ENCODE measurements at regions not wholly inside any gene's neighbourhood (a gene's known extent, or its start where the extent isn't known, plus 50 kb on each side); places are given as distances from the start of the nearest gene placed in this dataset.
"Not testable (repeated sequence)": the region's sequence is repeated elsewhere in the genome, so short reads cannot be mapped to it uniquely, and the experiment has no call there.

DNA sequence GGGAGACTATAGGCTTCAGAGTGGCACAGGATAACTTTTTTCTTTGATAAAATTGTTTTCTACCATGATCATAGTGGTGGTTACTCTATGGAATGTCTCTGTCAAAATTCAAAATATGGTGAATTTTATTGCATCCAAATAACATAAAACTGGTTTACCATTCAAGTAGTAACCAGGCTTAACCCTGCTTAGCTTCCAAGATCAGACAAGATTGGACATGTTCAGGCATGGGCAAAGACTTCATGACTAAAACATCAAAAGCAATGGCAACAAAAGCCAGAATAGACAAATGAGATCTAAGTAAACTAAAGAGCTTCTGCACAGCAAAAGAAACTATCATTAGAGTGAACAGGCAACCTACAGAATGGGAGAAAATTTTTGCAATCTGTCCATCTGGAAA lies 1070.1 kb upstream of the SLIT2 start:
- not testable (repeated sequence) for TF ChIP-seq POLR2AphosphoS5, POLR2A (IDR thresholded peaks at IDR 0.05)
